ENCODE measurements at regions not wholly inside any gene's neighbourhood (a gene's known extent, or its start where the extent isn't known, plus 50 kb on each side); places are given as distances from the start of the nearest gene placed in this dataset.

DNA sequence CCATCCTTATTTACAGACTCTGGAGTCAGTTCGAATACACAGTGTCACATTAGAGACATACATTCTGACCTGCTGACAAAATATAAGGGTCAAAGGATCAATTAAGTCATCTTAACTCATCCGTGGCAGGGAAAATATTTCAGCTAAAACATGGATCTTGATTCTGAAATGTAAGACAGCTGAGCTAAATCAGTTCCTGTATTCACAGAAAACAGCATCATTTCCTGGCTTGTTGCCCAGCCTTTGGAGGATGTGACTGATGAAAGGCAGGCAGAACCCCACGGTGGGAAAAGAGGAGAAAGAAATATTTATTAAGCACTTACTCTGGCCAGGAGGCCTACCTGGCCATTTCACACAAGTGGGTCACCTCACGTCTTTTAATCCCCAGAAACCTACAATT is 101.9 kb downstream of the GAS2L3 start:
- TF ChIP-seq SIN3A (IDR thresholded peaks at IDR 0.05; ENCODE audit: borderline replicate concordance, insufficient read depth, low read length), result no peak
- TF ChIP-seq POLR2AphosphoS5 (IDR thresholded peaks at IDR 0.05; ENCODE audit: low read depth, low read length), result no peak
- TF ChIP-seq FOXP2 (optimal IDR thresholded peaks at IDR 0.05; ENCODE audit: borderline replicate concordance, extremely low read depth, extremely low read length, insufficient read depth), result no peak
- TF ChIP-seq TAF1 (IDR thresholded peaks at IDR 0.05; ENCODE audit: borderline replicate concordance, insufficient read depth, low read length), result no peak
- no peak for TF ChIP-seq REST (IDR thresholded peaks at IDR 0.05; ENCODE audit: insufficient read depth in 1 of 2, low read depth in 2 of 2, low read length in 2 of 2)

DNA sequence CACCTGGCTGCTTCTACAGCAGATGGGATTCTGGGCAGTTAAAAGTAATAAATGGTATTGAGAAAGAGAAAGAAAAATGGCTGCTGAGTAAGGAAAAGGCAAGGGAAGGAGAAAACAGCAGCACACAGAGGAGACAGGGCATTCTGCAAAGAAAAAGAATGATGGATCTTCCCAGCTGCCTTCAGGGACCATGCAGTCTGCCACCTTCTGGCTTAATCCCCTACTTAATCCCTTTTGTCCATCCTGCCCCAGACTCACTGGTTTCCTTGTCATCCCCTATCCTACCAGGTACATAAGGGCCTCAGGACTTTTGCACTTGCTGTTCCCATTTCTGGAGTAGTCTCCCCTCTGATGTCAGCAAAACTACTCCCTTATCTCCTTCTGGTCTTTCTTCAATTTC is 107.6 kb downstream of the GAS2L3 start:
- TF ChIP-seq POLR2AphosphoS5 (IDR thresholded peaks at IDR 0.05; ENCODE audit: low read depth, low read length), result no peak

DNA sequence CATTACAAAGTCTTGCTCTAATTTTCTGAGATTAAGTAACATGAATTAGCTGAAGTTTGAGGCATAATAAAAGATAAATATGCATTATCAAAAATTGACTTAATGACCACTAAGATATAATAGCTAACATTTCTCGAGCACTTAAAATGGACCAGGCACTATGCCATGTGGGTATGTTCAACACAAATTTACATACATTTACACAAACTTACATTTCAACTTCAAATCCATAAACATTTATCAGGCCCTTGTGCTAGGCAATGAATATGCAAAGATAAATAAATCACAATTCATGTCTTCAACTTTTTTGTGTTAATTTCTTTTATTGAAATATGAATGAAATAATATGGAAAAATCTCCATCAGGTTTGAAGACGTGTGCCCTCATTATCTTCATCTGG is 108.7 kb downstream of the GAS2L3 start:
- TF ChIP-seq FOXP2 (optimal IDR thresholded peaks at IDR 0.05; ENCODE audit: borderline replicate concordance, extremely low read depth, extremely low read length, insufficient read depth) (no peak), TAF1 (IDR thresholded peaks at IDR 0.05; ENCODE audit: borderline replicate concordance, insufficient read depth, low read length) (no peak), REST (IDR thresholded peaks at IDR 0.05; ENCODE audit: insufficient read depth in 1 of 2, low read depth in 2 of 2, low read length in 2 of 2) (no peak), SIN3A (IDR thresholded peaks at IDR 0.05; ENCODE audit: borderline replicate concordance, insufficient read depth, low read length) (no peak), POLR2AphosphoS5 (IDR thresholded peaks at IDR 0.05; ENCODE audit: low read depth, low read length) (no peak)

- TF ChIP-seq REST (IDR thresholded peaks at IDR 0.05; ENCODE audit: insufficient read depth in 1 of 2, low read depth in 2 of 2, low read length in 2 of 2), result no peak
Measured at GRCh38 chr12:100687686-100688085, 106.9 kb upstream of the ANO4 start.

DNA sequence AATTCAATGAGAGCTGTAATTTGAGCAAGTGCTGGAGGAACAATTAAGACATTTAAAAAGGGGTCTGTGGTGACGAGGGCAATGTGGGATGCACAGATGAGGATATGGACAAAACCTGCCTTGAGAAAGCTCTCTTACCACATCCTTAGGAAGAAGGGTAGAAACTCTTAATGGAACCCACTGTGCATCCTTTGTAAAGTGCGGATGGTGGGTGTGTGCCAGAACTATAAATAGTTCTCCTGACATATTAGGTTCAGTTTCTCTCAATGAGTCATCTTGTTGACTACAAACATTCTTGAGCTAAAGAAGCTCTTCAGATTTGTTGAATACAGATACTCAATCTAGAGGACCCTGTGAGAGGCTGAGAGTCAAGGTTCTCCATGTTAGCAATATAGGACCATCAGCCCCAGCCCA is 106.1 kb upstream of the ANO4 start:
- TF ChIP-seq SIN3A (IDR thresholded peaks at IDR 0.05; ENCODE audit: borderline replicate concordance, insufficient read depth, low read length), result no peak
- no peak for TF ChIP-seq POLR2AphosphoS5 (IDR thresholded peaks at IDR 0.05; ENCODE audit: low read depth, low read length)
- TF ChIP-seq FOXP2 (optimal IDR thresholded peaks at IDR 0.05; ENCODE audit: borderline replicate concordance, extremely low read depth, extremely low read length, insufficient read depth), result no peak
- no peak for TF ChIP-seq REST (IDR thresholded peaks at IDR 0.05; ENCODE audit: insufficient read depth in 1 of 2, low read depth in 2 of 2, low read length in 2 of 2)
- TF ChIP-seq TAF1 (IDR thresholded peaks at IDR 0.05; ENCODE audit: borderline replicate concordance, insufficient read depth, low read length), result no peak

DNA sequence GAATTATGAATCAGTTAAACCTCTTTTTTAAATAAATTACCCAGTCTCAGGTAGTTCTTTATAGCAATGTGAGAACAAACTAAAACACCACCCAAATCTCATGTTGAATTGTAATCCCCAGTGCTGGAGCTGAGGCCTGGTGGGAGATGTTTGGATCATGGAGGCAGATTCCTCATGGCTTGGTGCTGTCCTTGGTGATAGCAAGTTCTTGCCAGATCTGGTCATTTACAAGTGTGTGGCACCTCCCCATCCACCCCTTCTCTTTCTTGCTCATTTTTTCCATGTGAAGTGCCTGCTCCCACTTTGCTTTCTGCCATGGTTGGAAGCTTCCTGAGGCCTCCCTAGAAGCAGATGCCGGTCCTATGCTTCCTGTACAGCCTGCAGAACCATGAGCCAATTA is 102.1 kb upstream of the ANO4 start:
- TF ChIP-seq FOXP2 (optimal IDR thresholded peaks at IDR 0.05; ENCODE audit: borderline replicate concordance, extremely low read depth, extremely low read length, insufficient read depth), result no peak
- TF ChIP-seq REST (IDR thresholded peaks at IDR 0.05; ENCODE audit: insufficient read depth in 1 of 2, low read depth in 2 of 2, low read length in 2 of 2), result peak in 1 of 2 experiments; percentile 63; a peak in 2 of 4 replicates

Measured in PFSK-1 (cell line).